ENCODE measurements at regions not wholly inside any gene's neighbourhood (a gene's known extent, or its start where the extent isn't known, plus 50 kb on each side); places are given as distances from the start of the nearest gene placed in this dataset.

- TF ChIP-seq REST (IDR thresholded peaks at IDR 0.05; ENCODE audit: insufficient read depth in 1 of 2, low read depth in 2 of 2, low read length in 2 of 2) (no peak), POLR2AphosphoS5 (IDR thresholded peaks at IDR 0.05; ENCODE audit: low read depth, low read length) (no peak), SIN3A (IDR thresholded peaks at IDR 0.05; ENCODE audit: borderline replicate concordance, insufficient read depth, low read length) (no peak), FOXP2 (optimal IDR thresholded peaks at IDR 0.05; ENCODE audit: borderline replicate concordance, extremely low read depth, extremely low read length, insufficient read depth) (no peak), TAF1 (IDR thresholded peaks at IDR 0.05; ENCODE audit: borderline replicate concordance, insufficient read depth, low read length) (no peak)
Observed at GRCh38 chr20:60255415-60255814, 297.2 kb downstream of the CDH26 start.

- TF ChIP-seq POLR2AphosphoS5 (IDR thresholded peaks at IDR 0.05; ENCODE audit: low read depth, low read length) (no peak), SIN3A (IDR thresholded peaks at IDR 0.05; ENCODE audit: borderline replicate concordance, insufficient read depth, low read length) (no peak), REST (IDR thresholded peaks at IDR 0.05; ENCODE audit: insufficient read depth in 1 of 2, low read depth in 2 of 2, low read length in 2 of 2) (no peak), FOXP2 (optimal IDR thresholded peaks at IDR 0.05; ENCODE audit: borderline replicate concordance, extremely low read depth, extremely low read length, insufficient read depth) (no peak), TAF1 (IDR thresholded peaks at IDR 0.05; ENCODE audit: borderline replicate concordance, insufficient read depth, low read length) (no peak)
Observed at GRCh38 chr20:60255866-60256265, 297.6 kb downstream of the CDH26 start.

- TF ChIP-seq SIN3A (IDR thresholded peaks at IDR 0.05; ENCODE audit: borderline replicate concordance, insufficient read depth, low read length), result no peak
- no peak for TF ChIP-seq FOXP2 (optimal IDR thresholded peaks at IDR 0.05; ENCODE audit: borderline replicate concordance, extremely low read depth, extremely low read length, insufficient read depth)
- TF ChIP-seq POLR2AphosphoS5 (IDR thresholded peaks at IDR 0.05; ENCODE audit: low read depth, low read length), result no peak
- TF ChIP-seq REST (IDR thresholded peaks at IDR 0.05; ENCODE audit: insufficient read depth in 1 of 2, low read depth in 2 of 2, low read length in 2 of 2), result no peak
- no peak for TF ChIP-seq TAF1 (IDR thresholded peaks at IDR 0.05; ENCODE audit: borderline replicate concordance, insufficient read depth, low read length)
Observed at GRCh38 chr20:60256811-60257210, 298.6 kb downstream of the CDH26 start.

- no peak for TF ChIP-seq TAF1 (IDR thresholded peaks at IDR 0.05; ENCODE audit: borderline replicate concordance, insufficient read depth, low read length)
- no peak for TF ChIP-seq SIN3A (IDR thresholded peaks at IDR 0.05; ENCODE audit: borderline replicate concordance, insufficient read depth, low read length)
- no peak for TF ChIP-seq REST (IDR thresholded peaks at IDR 0.05; ENCODE audit: insufficient read depth in 1 of 2, low read depth in 2 of 2, low read length in 2 of 2)
- TF ChIP-seq POLR2AphosphoS5 (IDR thresholded peaks at IDR 0.05; ENCODE audit: low read depth, low read length), result no peak
- no peak for TF ChIP-seq FOXP2 (optimal IDR thresholded peaks at IDR 0.05; ENCODE audit: borderline replicate concordance, extremely low read depth, extremely low read length, insufficient read depth)
Observed at GRCh38 chr20:60257671-60258070, 299.4 kb downstream of the CDH26 start.

All from PFSK-1 (cell line).